ENCODE measurements at regions not wholly inside any gene's neighbourhood (a gene's known extent, or its start where the extent isn't known, plus 50 kb on each side); places are given as distances from the start of the nearest gene placed in this dataset.

DNA sequence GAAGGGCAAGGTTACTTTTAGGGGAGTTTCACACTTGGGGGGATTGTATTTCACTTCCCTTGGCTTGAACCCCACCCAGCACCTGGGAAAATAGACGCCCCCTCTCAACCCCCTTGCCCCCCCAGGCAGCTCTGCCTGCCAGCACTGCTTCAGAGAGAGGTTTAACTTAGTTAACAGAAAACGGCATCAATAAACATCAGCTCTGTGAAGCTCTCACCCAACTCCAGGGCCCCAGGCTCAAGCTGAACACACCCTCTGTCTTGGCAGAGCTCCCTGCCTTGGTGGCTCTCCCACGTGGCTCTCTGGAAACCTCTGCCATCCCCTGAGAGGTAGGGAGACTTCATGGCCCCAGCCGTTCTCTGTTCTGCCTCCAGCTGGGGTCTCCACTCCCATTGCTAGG, 244.1 kb downstream of the ACKR3 start:
- no peak for TF ChIP-seq CTCF (IDR thresholded peaks at IDR 0.05)
- no peak overlapping the region for H3K4me3 ChIP-seq
- peak; percentile 69 for DNase-seq (ENCODE audit: low spot score)
- no peak overlapping the region for H3K27ac ChIP-seq

GRCh38 chr2:236814593-236814992, 245.0 kb downstream of the ACKR3 start:
- no peak for DNase-seq (ENCODE audit: low spot score)

DNA sequence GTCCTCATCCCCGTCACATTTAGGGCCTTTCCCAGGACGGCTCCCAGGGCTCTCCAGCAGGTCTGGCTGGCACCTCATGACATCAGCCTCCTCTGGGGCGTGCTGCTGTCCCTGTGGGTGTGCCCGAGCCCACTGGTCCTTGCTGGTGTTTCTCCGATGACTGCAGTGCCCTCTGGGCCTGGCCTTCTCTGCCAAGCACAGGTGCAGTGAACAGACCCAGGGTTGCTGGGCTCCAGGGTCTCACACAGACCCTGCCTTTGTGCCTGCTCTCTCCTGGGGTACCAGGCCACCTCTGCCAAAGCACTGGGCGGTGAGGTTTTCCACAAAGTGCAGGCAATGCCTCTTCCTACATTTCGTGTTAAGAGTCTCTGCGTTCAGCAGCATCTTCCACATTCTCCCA, 246.1 kb downstream of the ACKR3 start:
- Histone ChIP-seq H3K27ac (no peak overlapping the region), H3K4me3 (no peak overlapping the region)
- no peak for TF ChIP-seq CTCF (IDR thresholded peaks at IDR 0.05)
- DNase-seq (ENCODE audit: low spot score): no peak

More at GRCh38 chr2:236814593-236814992, 245.0 kb downstream of the ACKR3 start:
- Histone ChIP-seq H3K27ac (no peak overlapping the region), H3K4me3 (no peak overlapping the region)
- no peak for TF ChIP-seq CTCF (IDR thresholded peaks at IDR 0.05)

DNA sequence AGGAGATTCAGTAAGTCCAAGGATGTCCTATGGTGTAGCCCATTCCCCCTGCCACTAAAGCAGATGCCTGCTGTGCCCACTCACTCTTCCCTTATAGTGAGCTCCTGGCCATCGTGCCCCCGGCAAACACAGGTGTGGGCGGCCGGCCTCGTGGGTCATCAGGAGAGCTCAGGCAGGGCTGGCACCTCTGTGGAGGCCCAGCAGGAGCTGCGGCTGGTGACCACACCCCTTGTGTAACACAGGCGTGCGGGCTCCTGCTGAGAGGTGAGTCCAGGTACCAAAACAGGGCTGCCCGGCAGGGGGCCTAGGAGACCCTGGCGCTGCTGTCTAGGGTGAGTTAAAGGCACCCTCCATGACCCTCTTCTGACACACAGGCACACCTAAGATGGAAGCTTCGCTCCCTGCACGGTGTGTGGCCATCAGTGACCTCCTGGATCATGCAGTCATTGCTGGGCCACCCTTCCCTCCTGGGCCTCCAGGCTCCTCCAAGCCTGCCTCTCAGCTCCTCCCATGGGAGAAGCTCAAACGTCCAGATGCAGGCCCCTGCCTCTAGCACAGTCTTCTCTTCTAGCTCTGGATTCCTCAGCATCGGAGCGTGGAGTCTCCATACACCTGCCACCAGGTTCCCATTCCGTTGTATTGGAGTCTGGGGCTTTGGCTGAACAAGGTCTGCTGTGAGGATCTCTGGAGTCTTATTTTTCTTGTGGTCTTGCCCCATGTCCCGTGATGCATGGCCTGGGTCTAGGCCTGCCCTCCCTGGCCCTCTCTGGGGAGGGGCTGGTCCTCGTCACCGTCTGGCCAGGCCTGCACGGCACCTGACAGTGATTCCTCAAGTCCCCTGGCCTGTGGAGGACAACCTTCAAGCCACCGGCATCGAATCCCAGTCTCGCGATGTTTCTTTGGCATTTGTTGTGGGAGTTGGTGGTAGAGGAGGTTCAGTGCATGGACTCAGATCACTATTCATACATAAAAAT, 246.9 kb downstream of the ACKR3 start:
- Histone ChIP-seq H3K27ac (no peak overlapping the region), H3K4me3 (no peak overlapping the region)
- peak; percentile 66 for DNase-seq (ENCODE audit: low spot score)
- no peak for TF ChIP-seq CTCF (IDR thresholded peaks at IDR 0.05)

DNA sequence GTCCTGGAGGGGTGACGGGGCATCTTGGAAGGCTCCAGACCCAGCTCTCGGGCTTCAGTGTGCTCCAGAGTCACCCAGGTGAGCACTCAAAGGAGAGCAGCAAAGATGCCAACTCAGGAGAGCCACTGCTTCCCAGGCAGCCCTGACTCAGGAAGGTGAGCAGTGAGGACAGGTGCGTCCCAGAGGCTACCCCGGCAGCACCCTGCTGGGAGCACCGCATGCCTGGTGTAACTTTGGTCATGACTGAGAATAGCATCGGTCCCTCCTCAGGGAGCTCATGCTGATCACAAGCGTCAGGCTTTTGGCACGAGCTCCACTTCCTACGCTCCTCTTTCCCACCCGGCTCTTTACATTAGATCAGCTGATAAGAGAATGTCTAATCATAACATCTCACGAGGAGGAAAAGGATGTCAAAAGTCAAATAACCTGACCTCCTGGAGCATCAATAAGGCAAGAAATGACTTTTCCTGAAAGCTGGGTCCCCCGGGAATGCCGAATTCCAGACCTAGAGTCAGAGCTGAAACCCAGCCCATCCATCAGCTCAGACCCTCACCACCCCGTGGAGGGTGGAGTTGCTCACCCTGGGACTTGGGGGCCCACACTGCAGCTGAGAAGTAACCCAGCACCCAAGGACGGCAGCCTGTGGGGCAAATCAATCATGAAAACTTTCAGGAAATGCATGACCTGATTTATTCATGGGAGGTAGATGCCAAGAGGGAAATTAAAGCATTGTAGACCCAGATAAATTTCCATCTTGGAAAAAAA, 248.8 kb downstream of the ACKR3 start:
- Histone ChIP-seq H3K27ac (no peak overlapping the region), H3K4me3 (no peak overlapping the region)
- TF ChIP-seq CTCF (IDR thresholded peaks at IDR 0.05): no peak
- peak; percentile 52 for DNase-seq (ENCODE audit: low spot score)

DNA sequence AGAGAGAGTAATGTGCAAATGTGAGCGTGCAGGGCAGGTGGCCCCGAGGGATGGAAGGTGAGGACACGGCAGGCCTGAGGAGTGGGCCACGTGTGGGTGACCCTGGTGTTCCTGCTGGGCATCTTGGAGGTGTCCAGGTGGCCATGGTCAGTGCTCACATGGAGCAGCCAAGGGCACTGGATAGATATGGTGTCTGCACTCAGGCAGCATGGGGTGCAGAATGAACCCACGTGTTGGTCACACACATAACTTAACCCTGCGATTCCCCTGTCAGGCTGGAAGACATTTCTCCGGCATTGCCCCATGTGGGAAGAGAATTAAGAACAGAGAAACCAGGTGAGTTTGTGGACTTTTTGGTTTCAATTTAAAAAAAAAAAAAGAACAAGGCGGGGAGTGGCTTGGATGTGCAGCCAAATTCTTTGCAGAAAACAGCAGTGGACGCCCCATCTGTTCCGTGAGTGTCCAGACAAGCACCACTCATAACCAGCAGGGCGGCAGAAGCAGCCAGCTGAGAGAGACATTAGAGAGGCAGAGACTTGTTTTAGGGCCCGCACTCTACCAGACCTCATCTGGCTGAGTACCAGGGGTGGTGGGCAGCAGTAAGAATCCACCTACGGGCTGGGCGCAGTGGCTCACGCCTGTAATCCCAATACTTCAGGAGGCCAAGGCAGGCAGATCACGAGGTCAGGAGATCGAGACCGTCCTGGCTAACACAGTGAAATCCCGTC, 249.8 kb downstream of the ACKR3 start:
- Histone ChIP-seq H3K4me3 (no peak overlapping the region), H3K27ac (no peak overlapping the region)
- peak; percentile 33 for DNase-seq (ENCODE audit: low spot score)
- no peak for TF ChIP-seq CTCF (IDR thresholded peaks at IDR 0.05)
